Uterus (tissue), 3 donors: ENCODE measurements at regions not wholly inside any gene's neighbourhood (a gene's known extent, or its start where the extent isn't known, plus 50 kb on each side); places are given as distances from the start of the nearest gene placed in this dataset.

Source experiments
- DNase-seq, 2 donors: peaks; one replicate each; pipeline ENCODE4 v3.0.0-alpha.2; 2019 to 2020
- H3K27ac ChIP-seq, 2 donors: fragments of 200-600 bp; sonication (generic); 1 replicate in 1 of 2; 2 replicates in 1 of 2; pipeline ENCODE4 v1.5.1; 2016 to 2018
- H3K27me3 ChIP-seq, 2 donors: fragments of 200-600 bp; sonication (generic); one replicate each; pipeline ENCODE4 v1.5.1; 2018 to 2019; ENCODE audit warnings: control low read depth in 1 of 2
- H3K36me3 ChIP-seq, 2 donors: fragments of 200-600 bp; sonication (generic); one replicate each; pipeline ENCODE4 v1.5.1; 2019; ENCODE audit warnings: control low read depth in 1 of 2
- H3K4me1 ChIP-seq, 2 donors: fragments of 200-600 bp; sonication (generic); one replicate each; pipeline ENCODE4 v1.5.1; 2018 to 2019; ENCODE audit warnings: control low read depth in 1 of 2
- H3K4me3 ChIP-seq, 2 donors: fragments of 200-600 bp; sonication (generic); 1 replicate in 1 of 2; 2 replicates in 1 of 2; pipeline ENCODE4 v1.5.1; 2018 to 2019; ENCODE audit warnings: mild to moderate bottlenecking in 1 of 2
- H3K9me3 ChIP-seq, 2 donors: fragments of 200-600 bp; sonication (generic); one replicate each; pipeline ENCODE4 v1.5.1; 2019; ENCODE audit warnings: control low read depth in 1 of 2
- POLR2A ChIP-seq, 2 donors: fragments of 450-650 bp; IDR thresholded peaks; one replicate each; pipeline ENCODE4 v1.6.1; 2016; ENCODE audit warnings: antibody characterized with exemption in 2 of 2, mild to moderate bottlenecking in 1 of 2, moderate library complexity in 1 of 2
- intact Hi-C: fragments of 100-400 bp; cut with DNase I; formaldehyde crosslinking; loops from one replicate; pipeline ENCODE4 v1.15.1; 2023; ENCODE audit warnings: low total_unique reads
- TF ChIP-seq, protein P1 (sequence below), 4 experiments: fragments of 200-600 bp in 2 of 4; fragments of 450-650 bp in 2 of 4; sonication (generic) in 2 of 4; IDR thresholded peaks; one replicate each; pipeline ENCODE4 v1.5.1; 2016 to 2019; ENCODE audit warnings: antibody characterized with exemption in 4 of 4, mild to moderate bottlenecking in 2 of 4, moderate library complexity in 1 of 4
- donor health status: DM: yes; HTN: yes; CAD: no.

DNA sequence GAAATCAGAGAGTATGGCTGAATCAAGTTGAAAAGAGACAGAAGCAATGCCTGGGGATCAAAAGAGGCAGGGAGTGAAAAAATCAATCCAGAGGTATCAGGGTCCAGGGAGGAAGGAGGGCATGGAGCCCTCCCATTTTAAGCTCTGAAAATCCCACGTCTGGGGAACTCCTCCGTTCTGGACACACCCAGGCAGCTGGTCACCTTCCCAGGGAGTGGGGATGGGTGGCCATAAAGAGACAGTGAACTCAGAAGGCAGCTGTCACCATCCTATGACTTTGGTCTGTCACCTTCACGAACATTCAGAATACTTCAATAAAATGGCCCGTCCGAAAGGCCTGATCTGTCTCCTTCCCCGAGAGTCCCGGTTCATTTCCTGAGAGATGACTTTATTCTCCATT is 71.6 kb downstream of the MAP1LC3B2 start:
- Histone ChIP-seq H3K27me3 (no peaks in the 10 kb centered on the region), H3K4me1 (no peaks in the 10 kb centered on the region), H3K36me3 (no peaks in the 10 kb centered on the region), H3K4me3 (no peak overlapping the region), H3K9me3 (no peaks in the 10 kb centered on the region), H3K27ac (no peak overlapping the region)
- intact Hi-C loops: no loop called here
- no peak for DNase-seq
- TF ChIP-seq POLR2A (IDR thresholded peaks at IDR 0.05): no peak
- TF ChIP-seq, protein P1, sequence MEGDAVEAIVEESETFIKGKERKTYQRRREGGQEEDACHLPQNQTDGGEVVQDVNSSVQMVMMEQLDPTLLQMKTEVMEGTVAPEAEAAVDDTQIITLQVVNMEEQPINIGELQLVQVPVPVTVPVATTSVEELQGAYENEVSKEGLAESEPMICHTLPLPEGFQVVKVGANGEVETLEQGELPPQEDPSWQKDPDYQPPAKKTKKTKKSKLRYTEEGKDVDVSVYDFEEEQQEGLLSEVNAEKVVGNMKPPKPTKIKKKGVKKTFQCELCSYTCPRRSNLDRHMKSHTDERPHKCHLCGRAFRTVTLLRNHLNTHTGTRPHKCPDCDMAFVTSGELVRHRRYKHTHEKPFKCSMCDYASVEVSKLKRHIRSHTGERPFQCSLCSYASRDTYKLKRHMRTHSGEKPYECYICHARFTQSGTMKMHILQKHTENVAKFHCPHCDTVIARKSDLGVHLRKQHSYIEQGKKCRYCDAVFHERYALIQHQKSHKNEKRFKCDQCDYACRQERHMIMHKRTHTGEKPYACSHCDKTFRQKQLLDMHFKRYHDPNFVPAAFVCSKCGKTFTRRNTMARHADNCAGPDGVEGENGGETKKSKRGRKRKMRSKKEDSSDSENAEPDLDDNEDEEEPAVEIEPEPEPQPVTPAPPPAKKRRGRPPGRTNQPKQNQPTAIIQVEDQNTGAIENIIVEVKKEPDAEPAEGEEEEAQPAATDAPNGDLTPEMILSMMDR (IDR thresholded peaks at IDR 0.05): no peak

DNA sequence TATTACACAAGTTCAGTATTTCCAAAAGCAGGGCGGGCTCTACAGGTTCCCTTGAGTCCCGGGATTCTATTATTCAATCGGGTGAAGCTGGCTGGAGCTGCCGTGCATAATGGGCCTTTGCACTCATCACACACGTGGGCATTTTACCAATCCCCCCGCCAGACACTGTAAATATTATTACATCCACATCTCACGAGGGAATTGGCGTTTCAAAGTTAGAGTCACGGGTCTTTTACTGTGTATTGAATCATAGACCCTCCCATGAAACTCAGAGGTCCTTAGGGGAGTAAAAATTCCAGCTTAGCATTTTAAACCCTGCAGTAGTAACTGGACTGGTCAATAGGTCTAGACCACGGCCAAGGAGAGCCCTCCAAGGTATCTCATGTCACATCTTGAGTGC is 70.3 kb downstream of the MAP1LC3B2 start:
- TF ChIP-seq, protein P1 (IDR thresholded peaks at IDR 0.05): no peak
- no peak for TF ChIP-seq POLR2A (IDR thresholded peaks at IDR 0.05)
- intact Hi-C loops: no loop called here
- no peaks in the 10 kb centered on the region for H3K36me3 ChIP-seq
- no peaks in the 10 kb centered on the region for H3K4me1 ChIP-seq
- DNase-seq: no peak
- no peak overlapping the region for H3K27ac ChIP-seq
- no peak overlapping the region for H3K4me3 ChIP-seq
- H3K9me3 ChIP-seq: no peaks in the 10 kb centered on the region
- no peaks in the 10 kb centered on the region for H3K27me3 ChIP-seq

DNA sequence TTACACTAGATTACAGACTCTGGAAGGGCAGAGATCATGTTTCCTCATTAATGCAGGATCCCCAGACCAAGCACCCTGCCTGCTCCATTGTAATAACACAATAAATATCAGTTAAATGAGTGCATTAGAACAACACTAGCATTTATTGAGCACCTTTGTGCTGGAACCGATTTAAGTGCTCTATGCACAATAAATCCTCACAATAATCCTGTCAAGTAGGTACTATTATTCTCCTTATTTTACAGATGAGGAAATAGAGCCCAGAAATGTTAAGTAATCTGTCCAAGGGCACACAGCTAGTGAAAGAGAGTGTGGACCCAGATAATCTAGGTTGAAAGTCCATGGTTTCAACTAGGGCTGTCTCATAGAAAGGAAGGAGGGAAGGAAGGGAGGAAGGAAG is 69.8 kb downstream of the MAP1LC3B2 start:
- Histone ChIP-seq H3K36me3 (no peaks in the 10 kb centered on the region), H3K27me3 (no peaks in the 10 kb centered on the region), H3K27ac (no peak overlapping the region), H3K4me1 (no peaks in the 10 kb centered on the region), H3K4me3 (no peak overlapping the region), H3K9me3 (no peaks in the 10 kb centered on the region)
- intact Hi-C loops: no loop called here
- no peak for TF ChIP-seq POLR2A (IDR thresholded peaks at IDR 0.05)
- TF ChIP-seq, protein P1 (IDR thresholded peaks at IDR 0.05): no peak
- no peak for DNase-seq

DNA sequence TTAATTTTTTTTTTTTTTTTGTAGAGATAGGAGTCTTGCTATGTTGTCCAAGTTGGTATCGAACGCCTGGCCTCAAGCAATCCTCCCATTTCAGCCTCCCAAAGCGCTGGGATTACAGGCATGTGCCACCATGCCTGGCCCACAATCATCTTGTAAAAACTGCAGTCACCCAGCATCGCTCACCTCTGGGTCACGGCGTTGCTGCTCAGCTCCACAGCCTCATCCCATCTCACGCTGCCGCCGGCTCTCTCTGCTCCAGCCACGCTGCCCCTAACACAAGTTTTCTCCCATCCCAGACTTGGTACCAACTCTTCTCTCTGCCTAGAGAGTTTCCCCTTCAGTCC is 69.2 kb downstream of the MAP1LC3B2 start:
- Histone ChIP-seq H3K27me3 (no peaks in the 10 kb centered on the region), H3K9me3 (no peaks in the 10 kb centered on the region), H3K4me3 (no peak overlapping the region), H3K4me1 (no peaks in the 10 kb centered on the region), H3K36me3 (no peaks in the 10 kb centered on the region), H3K27ac (no peak overlapping the region)
- intact Hi-C loops: no loop called here
- TF ChIP-seq, protein P1 (IDR thresholded peaks at IDR 0.05): no peak
- no peak for TF ChIP-seq POLR2A (IDR thresholded peaks at IDR 0.05)
- no peak for DNase-seq
